Fibroblast of villous mesenchyme (primary cell): ENCODE measurements at regions not wholly inside any gene's neighbourhood (a gene's known extent, or its start where the extent isn't known, plus 50 kb on each side); places are given as distances from the start of the nearest gene placed in this dataset.

ENCODE experiments used
- DNase-seq: peaks from one replicate; pipeline ENCODE4 v3.0.0-alpha.2; 2010; ENCODE audit warnings: low read depth
- H3K4me3 ChIP-seq: 2 replicates; pipeline ENCODE4 v1.5.1; 2011; ENCODE audit warnings: low read depth, mild to moderate bottlenecking, low read length
- CTCF ChIP-seq: IDR thresholded peaks from 2 replicates; pipeline ENCODE4 v1.5.1; 2012; ENCODE audit warnings: low read depth, mild to moderate bottlenecking, low read length; ENCODE audit not compliant: insufficient read depth

DNA sequence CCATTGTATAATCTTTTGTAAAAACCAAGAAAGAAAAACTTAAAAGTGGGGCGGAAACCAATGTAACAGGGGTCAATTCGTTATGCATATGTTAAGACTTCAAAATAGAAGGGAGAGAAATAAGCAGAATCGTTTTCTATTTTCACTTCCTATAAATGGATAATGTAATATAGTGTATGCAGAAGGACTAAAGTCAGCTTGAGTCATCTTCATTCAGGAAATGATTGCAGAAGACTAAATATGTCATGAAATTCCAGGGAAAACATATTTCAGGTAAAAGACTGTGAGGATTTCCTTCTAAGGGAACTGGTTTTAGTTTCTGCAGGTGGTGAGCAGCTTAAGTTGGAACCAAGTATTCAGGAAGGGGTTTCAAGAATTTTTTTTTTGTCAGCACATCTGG, 753.3 kb downstream of the IRX1 start:
- H3K4me3 ChIP-seq: no peak overlapping the region
- DNase-seq: no peak
- TF ChIP-seq CTCF: no peak

DNA sequence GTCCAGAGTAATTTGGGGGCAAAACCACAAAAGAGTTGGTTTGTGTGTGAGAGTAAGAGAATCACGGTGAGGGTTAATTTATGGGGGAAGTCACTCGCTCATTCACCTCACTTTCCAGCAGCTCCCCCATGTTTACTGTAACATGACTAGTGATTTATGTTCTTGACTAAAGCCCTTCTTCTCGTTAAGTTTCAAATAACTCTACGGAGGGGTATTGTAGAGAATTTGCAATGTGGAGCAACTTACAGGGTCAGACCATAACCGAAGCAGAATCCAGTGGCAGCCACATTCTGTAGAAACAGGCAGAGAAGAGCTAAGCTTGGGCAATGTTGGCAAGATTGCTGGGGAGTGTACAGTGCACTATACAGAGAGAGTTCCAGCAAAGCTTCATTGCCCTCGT, 760.6 kb downstream of the IRX1 start:
- no peak for TF ChIP-seq CTCF
- DNase-seq: no peak
- H3K4me3 ChIP-seq: no peak overlapping the region

DNA sequence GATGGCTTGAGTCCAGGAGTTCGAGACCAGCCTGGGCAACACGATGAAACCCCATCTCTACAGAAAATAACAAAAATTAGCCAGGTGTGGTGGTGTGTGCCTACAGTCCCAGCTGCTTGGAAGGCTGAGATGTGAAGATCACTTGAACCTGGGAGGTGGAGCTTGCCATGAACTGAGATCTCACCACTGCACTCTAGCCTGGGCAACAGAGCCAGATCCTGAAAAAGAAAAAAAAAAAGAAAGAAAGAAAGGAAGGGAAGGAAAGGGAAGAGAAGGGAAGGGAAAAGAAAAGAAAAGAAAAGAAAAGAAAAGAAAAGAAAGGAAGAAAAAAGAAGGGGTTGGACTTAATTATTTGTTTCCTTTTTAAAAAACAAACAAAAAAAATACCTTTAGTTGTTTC, 764.2 kb downstream of the IRX1 start:
- no peak for DNase-seq
- H3K4me3 ChIP-seq: no peak overlapping the region
- no peak for TF ChIP-seq CTCF

DNA sequence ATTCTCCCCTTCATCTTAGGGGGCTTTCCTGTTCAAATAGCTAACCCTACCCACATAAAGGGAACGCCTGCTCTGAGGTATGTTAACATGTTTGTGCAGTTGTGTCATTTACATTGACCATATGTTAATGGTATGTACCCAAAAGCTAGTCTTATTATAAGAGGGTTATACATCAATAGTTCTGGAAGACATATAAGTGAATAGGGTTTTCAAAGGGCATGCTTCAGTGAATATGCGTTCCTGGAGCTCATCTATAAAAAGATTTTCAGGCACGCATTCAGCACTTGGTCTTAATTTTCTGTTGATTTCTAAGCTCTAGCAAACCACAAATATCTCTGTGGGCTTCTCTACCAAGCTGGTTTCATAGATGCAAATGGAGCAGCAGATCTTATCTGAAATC, 766.1 kb downstream of the IRX1 start:
- DNase-seq: no peak
- no peak overlapping the region for H3K4me3 ChIP-seq
- no peak for TF ChIP-seq CTCF

- TF ChIP-seq CTCF: no peak
- H3K4me3 ChIP-seq: no peak overlapping the region
- no peak for DNase-seq
These were observed 766.8 kb downstream of the IRX1 start for GRCh38 chr5:4362411-4362810.

GRCh38 chr5:4363045-4363444, 767.4 kb downstream of the IRX1 start:
- no peak overlapping the region for H3K4me3 ChIP-seq
- TF ChIP-seq CTCF: no peak
- no peak for DNase-seq

GRCh38 chr5:4366628-4367027, 771.0 kb downstream of the IRX1 start:
- no peak for TF ChIP-seq CTCF
- DNase-seq: no peak

More at GRCh38 chr5:4366628-4367027, 771.0 kb downstream of the IRX1 start:
- H3K4me3 ChIP-seq: no peak overlapping the region
